Transverse colon (tissue), 4 donors: ENCODE measurements at regions not wholly inside any gene's neighbourhood (a gene's known extent, or its start where the extent isn't known, plus 50 kb on each side); places are given as distances from the start of the nearest gene placed in this dataset.

Experiments
- DNase-seq: peaks from one replicate; pipeline ENCODE4 v3.0.0-alpha.2; 2019
- H3K27ac ChIP-seq, 4 donors: fragments of 200-600 bp; sonication (generic); 2 replicates each; pipeline ENCODE4 v1.5.1; 2016 to 2018; ENCODE audit warnings: inconsistent platforms in 4 of 4
- H3K27me3 ChIP-seq: fragments of 200-600 bp; sonication (generic); 2 replicates; pipeline ENCODE4 v1.5.1; 2017; ENCODE audit warnings: inconsistent platforms
- H3K36me3 ChIP-seq, 4 donors: fragments of 200-600 bp; sonication (generic); 2 replicates each; pipeline ENCODE4 v1.5.1; 2017 to 2019; ENCODE audit warnings: inconsistent platforms in 4 of 4
- H3K4me1 ChIP-seq, 4 donors: fragments of 200-600 bp; sonication (generic); 2 replicates each; pipeline ENCODE4 v1.5.1; 2017 to 2020; ENCODE audit warnings: inconsistent platforms in 4 of 4
- H3K4me3 ChIP-seq, 4 donors: fragments of 200-600 bp; sonication (generic); 1 replicate in 1 of 4; 2 replicates in 3 of 4; pipeline versions ENCODE4 v1.5.1 to v1.6.1; 2017 to 2019; ENCODE audit warnings: inconsistent platforms in 4 of 4
- H3K9me3 ChIP-seq, 2 donors: fragments of 200-600 bp; sonication (generic); 2 replicates each; pipeline ENCODE4 v1.5.1; 2017 to 2019; ENCODE audit warnings: inconsistent platforms in 2 of 2
- EP300 ChIP-seq: sonication (generic); formaldehyde crosslinking; IDR thresholded peaks from one replicate; pipeline ENCODE4 v1.6.1; 2017; ENCODE audit warnings: antibody characterized with exemption, low read depth
- POLR2A ChIP-seq: fragments of 450-650 bp; IDR thresholded peaks from one replicate; pipeline ENCODE4 v1.6.1; 2016; ENCODE audit warnings: antibody characterized with exemption, mild to moderate bottlenecking, moderate library complexity
- POLR2AphosphoS5 ChIP-seq, 3 donors: sonication (generic); formaldehyde crosslinking; IDR thresholded peaks; one replicate each; pipeline ENCODE4 v1.6.1; 2016; ENCODE audit warnings: antibody characterized with exemption in 3 of 3
- WGBS, 2 donors: methylation state at CpG; one replicate each; pipeline ENCODE4 v1.1.5; 2018; ENCODE audit warnings: low coverage in 1 of 2; 5-methylcytosine and 5-hydroxymethylcytosine counted together
- in situ Hi-C, 4 donors: fragments of 200-750 bp; cut with MboI; loops; one replicate each; pipeline versions ENCODE4 v1.15.0 to v1.15.1; 2017; ENCODE audit warnings: low sequenced_read_pairs in 3 of 4, low pct_ligation_motif_present in 1 of 4, low pct_unique_long_range_greater_than_20kb in 1 of 4
- intact Hi-C: fragments of 100-400 bp; cut with DNase I; formaldehyde crosslinking; loops from one replicate; pipeline ENCODE4 v1.15.1; 2023; ENCODE audit warnings: low total_unique reads
- TF ChIP-seq, protein P1 (sequence below), 5 experiments: fragments of 200-600 bp in 3 of 5; fragments of 450-650 bp in 2 of 5; sonication (generic) in 3 of 5; IDR thresholded peaks; 1 replicate in 2 of 5; 2 replicates in 3 of 5; pipeline ENCODE4 v1.5.1; 2016 to 2017; ENCODE audit warnings: antibody characterized with exemption in 5 of 5, inconsistent platforms in 3 of 5, mild to moderate bottlenecking in 2 of 5, moderate library complexity in 1 of 5

DNA sequence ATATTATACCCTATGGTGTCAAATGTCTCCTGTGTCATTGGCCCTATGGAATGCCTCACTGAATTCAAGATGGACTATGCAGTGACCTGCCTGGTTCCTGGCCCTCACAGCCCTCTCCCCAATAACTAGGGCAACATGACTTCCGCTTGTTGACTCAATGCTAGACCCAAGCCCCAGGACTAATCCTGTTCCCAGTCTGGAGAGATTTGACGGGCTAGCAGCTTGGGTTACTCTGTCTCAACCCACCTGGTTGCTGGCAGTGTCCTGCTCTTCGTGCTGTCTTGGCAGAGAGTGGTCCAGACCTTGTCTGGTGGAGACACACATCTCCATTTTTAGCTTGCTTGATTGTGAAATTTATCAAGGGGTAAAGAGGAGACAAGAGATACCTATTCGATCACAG, 135.8 kb upstream of the HES1 start:
- TF ChIP-seq POLR2AphosphoS5 (IDR thresholded peaks at IDR 0.05) (no peak), POLR2A (no peak), EP300 (no peak)
- TF ChIP-seq, protein P1, sequence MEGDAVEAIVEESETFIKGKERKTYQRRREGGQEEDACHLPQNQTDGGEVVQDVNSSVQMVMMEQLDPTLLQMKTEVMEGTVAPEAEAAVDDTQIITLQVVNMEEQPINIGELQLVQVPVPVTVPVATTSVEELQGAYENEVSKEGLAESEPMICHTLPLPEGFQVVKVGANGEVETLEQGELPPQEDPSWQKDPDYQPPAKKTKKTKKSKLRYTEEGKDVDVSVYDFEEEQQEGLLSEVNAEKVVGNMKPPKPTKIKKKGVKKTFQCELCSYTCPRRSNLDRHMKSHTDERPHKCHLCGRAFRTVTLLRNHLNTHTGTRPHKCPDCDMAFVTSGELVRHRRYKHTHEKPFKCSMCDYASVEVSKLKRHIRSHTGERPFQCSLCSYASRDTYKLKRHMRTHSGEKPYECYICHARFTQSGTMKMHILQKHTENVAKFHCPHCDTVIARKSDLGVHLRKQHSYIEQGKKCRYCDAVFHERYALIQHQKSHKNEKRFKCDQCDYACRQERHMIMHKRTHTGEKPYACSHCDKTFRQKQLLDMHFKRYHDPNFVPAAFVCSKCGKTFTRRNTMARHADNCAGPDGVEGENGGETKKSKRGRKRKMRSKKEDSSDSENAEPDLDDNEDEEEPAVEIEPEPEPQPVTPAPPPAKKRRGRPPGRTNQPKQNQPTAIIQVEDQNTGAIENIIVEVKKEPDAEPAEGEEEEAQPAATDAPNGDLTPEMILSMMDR (IDR thresholded peaks at IDR 0.05): no peak
- no peak overlapping the region for H3K27ac ChIP-seq
- in situ Hi-C loops (no loop called here), intact Hi-C loops (no loop called here)
- no peaks in the 10 kb centered on the region for H3K36me3 ChIP-seq
- no peaks in the 10 kb centered on the region for H3K9me3 ChIP-seq
- H3K4me1 ChIP-seq: peaks cover 31 to 48% (median 38%) of the 10 kb centered on the region in 4 donors
- no peaks in the 10 kb centered on the region for H3K27me3 ChIP-seq
- DNase-seq: no peak
- 91 to 100% methylated on average over 3 to 4 of the region's 4 CpGs for WGBS, 2 donors
- no peak overlapping the region for H3K4me3 ChIP-seq

DNA sequence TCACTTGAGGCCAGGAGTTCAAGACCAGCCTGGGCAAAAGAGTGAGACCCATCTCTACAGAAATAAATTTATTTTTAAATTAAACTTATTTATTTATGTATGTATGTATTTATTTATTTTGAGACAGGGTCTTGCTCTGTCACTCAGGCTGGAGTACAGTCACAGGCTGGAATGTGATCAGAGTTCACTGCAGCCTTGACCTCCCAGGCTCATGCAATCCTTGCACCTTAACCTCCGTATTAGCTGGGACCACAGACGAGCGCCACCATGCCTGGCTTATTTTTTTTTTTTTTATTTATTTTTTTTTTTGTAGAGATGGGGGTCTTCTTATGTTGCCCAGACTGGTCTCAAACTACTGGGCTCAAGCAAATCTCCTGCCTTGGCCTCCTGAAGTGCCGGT, 135.2 kb upstream of the HES1 start:
- WGBS, 2 donors: 95 to 100% methylated on average over 3 to 4 of the region's 4 CpGs
- H3K36me3 ChIP-seq: no peaks in the 10 kb centered on the region
- DNase-seq: no peak
- no peak for TF ChIP-seq POLR2AphosphoS5 (IDR thresholded peaks at IDR 0.05)
- no peaks in the 10 kb centered on the region for H3K9me3 ChIP-seq
- no peaks in the 10 kb centered on the region for H3K27me3 ChIP-seq
- in situ Hi-C loops (no loop called here), intact Hi-C loops (no loop called here)
- no peak overlapping the region for H3K27ac ChIP-seq
- peaks cover 31 to 54% (median 38%) of the 10 kb centered on the region in 4 donors for H3K4me1 ChIP-seq
- no peak overlapping the region for H3K4me3 ChIP-seq

DNA sequence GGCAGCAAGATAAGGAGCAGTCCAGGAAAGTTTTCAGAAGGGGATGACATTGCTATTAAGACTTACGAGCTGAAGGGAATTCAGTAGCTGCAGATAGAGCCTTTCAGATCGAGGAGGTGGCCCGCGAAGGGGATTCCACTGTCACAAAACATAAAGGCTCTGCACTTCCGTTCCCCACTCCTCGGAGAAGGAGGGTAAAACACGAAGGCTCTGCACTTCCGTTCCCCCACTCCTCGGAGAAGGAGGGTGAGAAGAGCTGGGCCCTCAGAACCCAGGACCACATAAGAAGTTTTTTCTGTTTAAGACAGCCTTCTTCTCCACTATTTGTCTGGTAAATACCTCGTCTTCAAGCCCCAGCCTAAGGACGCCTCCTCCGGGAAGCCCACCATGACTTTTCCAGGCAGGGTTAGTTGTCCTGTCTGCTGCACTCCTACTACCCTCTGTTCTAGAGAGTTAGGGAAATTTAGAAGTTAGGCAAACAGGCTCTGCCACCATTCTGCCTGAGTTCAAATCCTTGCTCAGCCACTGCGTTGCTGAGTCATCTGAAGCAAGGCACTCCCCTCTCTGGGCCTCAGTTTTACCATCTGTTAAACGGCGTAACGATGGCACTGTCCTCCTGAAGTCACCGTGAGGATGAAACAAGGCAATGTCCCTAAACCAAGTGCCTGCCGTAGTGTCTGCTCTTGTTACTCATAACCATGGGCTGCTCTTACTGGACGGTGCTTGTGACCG, 134.1 kb upstream of the HES1 start:
- Histone ChIP-seq H3K4me3 (no peak overlapping the region), H3K27ac (peak overlapping the region in 3 of 4 donors; percentile 82 to 89 (median 88)), H3K9me3 (no peaks in the 10 kb centered on the region), H3K27me3 (no peaks in the 10 kb centered on the region), H3K36me3 (no peaks in the 10 kb centered on the region), H3K4me1 (peaks cover 31 to 56% (median 36%) of the 10 kb centered on the region in 4 donors)
- DNase-seq: no peak
- 81 to 100% methylated on average over 1 to 20 of the region's 20 CpGs for WGBS, 2 donors
- intact Hi-C loops: no loop called here
- in situ Hi-C loops: no loop called here
- TF ChIP-seq EP300 (no peak), POLR2A (no peak), POLR2AphosphoS5 (IDR thresholded peaks at IDR 0.05) (no peak)
- TF ChIP-seq, protein P1 (IDR thresholded peaks at IDR 0.05): no peak

DNA sequence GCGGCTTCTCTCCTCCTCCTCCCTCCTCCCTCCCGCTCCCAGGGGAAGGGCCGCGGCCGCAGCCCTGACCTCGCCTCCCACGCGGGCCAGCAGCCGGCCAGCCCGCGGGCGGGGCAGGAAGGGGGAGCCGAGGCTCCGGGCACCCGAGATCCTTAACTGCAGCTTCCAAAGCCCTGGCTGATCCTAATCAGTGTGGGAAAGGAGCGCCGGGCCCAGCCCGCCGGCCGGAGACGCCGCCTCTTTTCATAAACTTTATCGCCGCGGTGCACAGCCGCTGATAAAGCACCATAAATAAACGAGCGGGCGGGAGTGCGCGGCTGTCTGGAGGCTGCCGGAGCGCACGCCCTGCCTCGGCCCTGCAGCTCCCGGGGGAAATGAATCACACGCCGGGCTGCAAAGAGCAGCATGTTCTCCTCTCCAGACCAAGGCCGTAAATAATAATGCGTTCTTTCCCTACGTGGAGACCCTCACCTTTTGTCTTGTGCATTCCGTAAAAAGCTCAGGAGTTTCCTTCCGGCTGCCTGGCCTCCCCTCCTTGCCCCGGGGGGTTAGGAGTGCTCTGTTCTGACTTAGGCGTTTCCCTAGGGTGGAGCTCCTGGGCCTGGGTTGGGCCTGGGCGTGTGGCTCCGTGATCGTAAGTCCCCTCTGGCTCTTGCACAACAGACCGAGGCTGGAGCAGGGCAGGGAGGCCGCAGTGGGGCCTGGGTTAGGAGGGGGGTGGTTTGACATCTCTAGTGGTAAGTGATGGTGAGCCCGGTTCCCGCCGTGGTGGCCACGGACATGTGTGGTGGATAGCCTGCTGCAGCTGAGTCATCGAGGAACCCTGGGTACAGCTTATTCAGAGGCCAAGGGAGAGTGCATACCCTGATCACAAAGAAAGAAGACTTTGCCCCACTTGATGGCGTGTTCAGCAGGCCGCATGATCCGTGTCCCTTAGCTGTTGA, 132.6 kb upstream of the HES1 start:
- H3K4me3 ChIP-seq: peak overlapping the region in 3 of 4 donors; percentile 12 to 41 (median 28)
- no peaks in the 10 kb centered on the region for H3K9me3 ChIP-seq
- peaks cover 21 to 41% (median 22%) of the 10 kb centered on the region in 4 donors for H3K4me1 ChIP-seq
- intact Hi-C loops (no loop called here), in situ Hi-C loops (no loop called here)
- 0 to 10% methylated on average over 8 to 36 of the region's 58 CpGs for WGBS, 2 donors
- DNase-seq: peak; percentile 91
- H3K27ac ChIP-seq: peak overlapping the region; percentile 82 to 89 (median 88)
- TF ChIP-seq EP300 (peak; percentile 48), POLR2A (peak; percentile 49), POLR2AphosphoS5 (IDR thresholded peaks at IDR 0.05) (peak; percentile 14 to 77 (median 56))
- TF ChIP-seq, protein P1 (IDR thresholded peaks at IDR 0.05): peak in 1 of 5 experiments; percentile 7
- H3K36me3 ChIP-seq: no peaks in the 10 kb centered on the region
- no peaks in the 10 kb centered on the region for H3K27me3 ChIP-seq
